ENCODE measurements at regions not wholly inside any gene's neighbourhood (a gene's known extent, or its start where the extent isn't known, plus 50 kb on each side); places are given as distances from the start of the nearest gene placed in this dataset.

DNA sequence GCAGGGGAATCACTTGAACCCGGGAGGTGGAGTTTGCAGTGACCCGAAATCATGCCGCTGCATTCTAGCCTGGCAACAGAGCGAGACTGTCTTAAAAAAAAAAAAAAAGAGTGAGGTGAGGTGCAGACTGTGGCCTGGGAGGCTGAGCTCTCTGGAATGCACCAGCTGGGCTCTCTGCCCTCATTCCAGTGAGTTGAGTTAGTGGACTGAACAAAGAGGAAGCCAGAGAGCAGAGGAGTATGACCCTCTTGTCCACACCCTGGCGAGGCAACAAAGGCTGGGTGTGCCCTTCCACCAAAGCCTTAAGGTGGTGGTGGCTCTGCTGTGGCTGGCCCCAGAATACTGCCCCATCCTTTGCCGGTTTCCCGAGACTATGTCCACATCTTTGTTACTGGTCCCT, 71.3 kb upstream of the ACKR3 start (continued):
- TF ChIP-seq HOXB13 (CRISPR knock-in tag; IDR thresholded peaks at IDR 0.05; ENCODE audit: low read depth), result no peak
- TF ChIP-seq, protein P1, sequence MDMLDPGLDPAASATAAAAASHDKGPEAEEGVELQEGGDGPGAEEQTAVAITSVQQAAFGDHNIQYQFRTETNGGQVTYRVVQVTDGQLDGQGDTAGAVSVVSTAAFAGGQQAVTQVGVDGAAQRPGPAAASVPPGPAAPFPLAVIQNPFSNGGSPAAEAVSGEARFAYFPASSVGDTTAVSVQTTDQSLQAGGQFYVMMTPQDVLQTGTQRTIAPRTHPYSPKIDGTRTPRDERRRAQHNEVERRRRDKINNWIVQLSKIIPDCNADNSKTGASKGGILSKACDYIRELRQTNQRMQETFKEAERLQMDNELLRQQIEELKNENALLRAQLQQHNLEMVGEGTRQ (IDR thresholded peaks at IDR 0.05), result no peak

DNA sequence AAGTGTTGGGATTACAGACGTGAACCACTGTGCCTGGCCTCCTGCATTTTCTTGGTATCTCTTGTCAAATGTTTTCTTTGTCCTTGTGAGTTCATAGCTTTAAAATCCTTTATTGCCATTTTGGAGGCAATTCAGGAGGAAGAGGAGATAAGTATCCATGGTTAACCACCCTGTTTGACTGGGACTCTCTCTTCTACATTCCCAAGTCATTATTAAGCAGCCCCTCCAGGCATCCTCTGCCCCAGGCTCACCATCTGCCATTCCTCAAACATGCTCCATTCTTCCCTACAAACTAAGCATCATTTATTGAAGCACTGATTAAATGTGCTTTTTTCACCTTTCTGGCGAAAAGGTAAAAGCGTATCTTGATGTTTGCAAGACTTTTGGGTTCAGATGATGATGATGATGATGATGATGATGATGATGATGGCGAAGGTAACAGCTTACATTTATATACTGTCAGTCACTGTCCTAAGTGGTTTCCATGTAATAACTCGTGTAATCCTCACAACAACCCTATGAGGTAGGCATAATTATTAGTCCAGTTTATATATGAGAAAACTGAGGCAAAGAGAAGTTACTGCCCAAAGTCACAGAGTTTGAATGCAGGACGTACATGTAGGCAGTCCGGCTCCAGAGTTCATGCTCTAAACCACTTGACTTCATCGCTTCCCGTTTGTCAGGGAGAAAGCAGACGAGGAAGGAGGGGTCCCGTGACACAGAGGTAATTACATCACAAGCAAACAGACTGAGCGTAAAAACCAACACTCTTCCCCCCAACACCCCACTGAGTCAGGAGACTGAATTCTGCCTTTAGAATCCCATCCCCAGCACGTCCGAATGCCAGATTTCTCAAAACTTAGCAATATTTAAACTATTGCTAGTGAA, 69.7 kb upstream of the ACKR3 start:
- no peak overlapping the region for H3K27ac ChIP-seq
- no peak for ATAC-seq
- H3K4me3 ChIP-seq, result no peak overlapping the region
- 38% methylated on average over 14 of the region's 14 CpGs for WGBS (ENCODE audit: missing lambda C conversion rate)
- ChIA-PET CTCF (interaction anchor here (1.1 to 1.5 kb wide), 2 partner anchors 14 to 156 kb away, joined by 3 read pairs; no protein-coding TSS in a partner anchor), POLR2A (no interaction called here)
- H3K4me1 ChIP-seq, result no peaks in the 10 kb centered on the region
- DNase-seq (ENCODE audit: low read depth in 1 of 2, low spot score in 1 of 2), result no peak
- TF ChIP-seq, protein P2, sequence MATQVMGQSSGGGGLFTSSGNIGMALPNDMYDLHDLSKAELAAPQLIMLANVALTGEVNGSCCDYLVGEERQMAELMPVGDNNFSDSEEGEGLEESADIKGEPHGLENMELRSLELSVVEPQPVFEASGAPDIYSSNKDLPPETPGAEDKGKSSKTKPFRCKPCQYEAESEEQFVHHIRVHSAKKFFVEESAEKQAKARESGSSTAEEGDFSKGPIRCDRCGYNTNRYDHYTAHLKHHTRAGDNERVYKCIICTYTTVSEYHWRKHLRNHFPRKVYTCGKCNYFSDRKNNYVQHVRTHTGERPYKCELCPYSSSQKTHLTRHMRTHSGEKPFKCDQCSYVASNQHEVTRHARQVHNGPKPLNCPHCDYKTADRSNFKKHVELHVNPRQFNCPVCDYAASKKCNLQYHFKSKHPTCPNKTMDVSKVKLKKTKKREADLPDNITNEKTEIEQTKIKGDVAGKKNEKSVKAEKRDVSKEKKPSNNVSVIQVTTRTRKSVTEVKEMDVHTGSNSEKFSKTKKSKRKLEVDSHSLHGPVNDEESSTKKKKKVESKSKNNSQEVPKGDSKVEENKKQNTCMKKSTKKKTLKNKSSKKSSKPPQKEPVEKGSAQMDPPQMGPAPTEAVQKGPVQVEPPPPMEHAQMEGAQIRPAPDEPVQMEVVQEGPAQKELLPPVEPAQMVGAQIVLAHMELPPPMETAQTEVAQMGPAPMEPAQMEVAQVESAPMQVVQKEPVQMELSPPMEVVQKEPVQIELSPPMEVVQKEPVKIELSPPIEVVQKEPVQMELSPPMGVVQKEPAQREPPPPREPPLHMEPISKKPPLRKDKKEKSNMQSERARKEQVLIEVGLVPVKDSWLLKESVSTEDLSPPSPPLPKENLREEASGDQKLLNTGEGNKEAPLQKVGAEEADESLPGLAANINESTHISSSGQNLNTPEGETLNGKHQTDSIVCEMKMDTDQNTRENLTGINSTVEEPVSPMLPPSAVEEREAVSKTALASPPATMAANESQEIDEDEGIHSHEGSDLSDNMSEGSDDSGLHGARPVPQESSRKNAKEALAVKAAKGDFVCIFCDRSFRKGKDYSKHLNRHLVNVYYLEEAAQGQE (IDR thresholded peaks at IDR 0.05), result no peak
- no peak for TF ChIP-seq HOXB5 (CRISPR knock-in tag; IDR thresholded peaks at IDR 0.05)
- TF ChIP-seq RNF2 (IDR thresholded peaks at IDR 0.05; ENCODE audit: borderline replicate concordance, low read depth), result no peak
- TF ChIP-seq EHMT2 (IDR thresholded peaks at IDR 0.05; ENCODE audit: low read depth), result no peak
- no peak for TF ChIP-seq ZNF302 (CRISPR knock-in tag; IDR thresholded peaks at IDR 0.05)
- no peak for TF ChIP-seq SREBF2 (IDR thresholded peaks at IDR 0.05)
- no peak for TF ChIP-seq BHLHE40 (IDR thresholded peaks at IDR 0.05; ENCODE audit: low read depth, low read length)
- TF ChIP-seq CBX8 (IDR thresholded peaks at IDR 0.05), result no peak
- TF ChIP-seq MAFK (IDR thresholded peaks at IDR 0.05; ENCODE audit: partially characterized antibody), result no peak
- TF ChIP-seq, protein P3, sequence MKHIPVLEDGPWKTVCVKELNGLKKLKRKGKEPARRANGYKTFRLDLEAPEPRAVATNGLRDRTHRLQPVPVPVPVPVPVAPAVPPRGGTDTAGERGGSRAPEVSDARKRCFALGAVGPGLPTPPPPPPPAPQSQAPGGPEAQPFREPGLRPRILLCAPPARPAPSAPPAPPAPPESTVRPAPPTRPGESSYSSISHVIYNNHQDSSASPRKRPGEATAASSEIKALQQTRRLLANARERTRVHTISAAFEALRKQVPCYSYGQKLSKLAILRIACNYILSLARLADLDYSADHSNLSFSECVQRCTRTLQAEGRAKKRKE (CRISPR knock-in tag; IDR thresholded peaks at IDR 0.05; ENCODE audit: low read depth), result no peak
- TF ChIP-seq KDM5A (IDR thresholded peaks at IDR 0.05), result no peak
- TF ChIP-seq, protein P4, sequence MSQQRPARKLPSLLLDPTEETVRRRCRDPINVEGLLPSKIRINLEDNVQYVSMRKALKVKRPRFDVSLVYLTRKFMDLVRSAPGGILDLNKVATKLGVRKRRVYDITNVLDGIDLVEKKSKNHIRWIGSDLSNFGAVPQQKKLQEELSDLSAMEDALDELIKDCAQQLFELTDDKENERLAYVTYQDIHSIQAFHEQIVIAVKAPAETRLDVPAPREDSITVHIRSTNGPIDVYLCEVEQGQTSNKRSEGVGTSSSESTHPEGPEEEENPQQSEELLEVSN (IDR thresholded peaks at IDR 0.05; ENCODE audit: borderline replicate concordance, low read depth), result no peak
- no peak for TF ChIP-seq JUN (IDR thresholded peaks at IDR 0.05)
- no peak for TF ChIP-seq HDAC2 (IDR thresholded peaks at IDR 0.05)
- no peak for TF ChIP-seq ESRRA (IDR thresholded peaks at IDR 0.05; ENCODE audit: borderline replicate concordance, low read length)
- TF ChIP-seq, protein P5, sequence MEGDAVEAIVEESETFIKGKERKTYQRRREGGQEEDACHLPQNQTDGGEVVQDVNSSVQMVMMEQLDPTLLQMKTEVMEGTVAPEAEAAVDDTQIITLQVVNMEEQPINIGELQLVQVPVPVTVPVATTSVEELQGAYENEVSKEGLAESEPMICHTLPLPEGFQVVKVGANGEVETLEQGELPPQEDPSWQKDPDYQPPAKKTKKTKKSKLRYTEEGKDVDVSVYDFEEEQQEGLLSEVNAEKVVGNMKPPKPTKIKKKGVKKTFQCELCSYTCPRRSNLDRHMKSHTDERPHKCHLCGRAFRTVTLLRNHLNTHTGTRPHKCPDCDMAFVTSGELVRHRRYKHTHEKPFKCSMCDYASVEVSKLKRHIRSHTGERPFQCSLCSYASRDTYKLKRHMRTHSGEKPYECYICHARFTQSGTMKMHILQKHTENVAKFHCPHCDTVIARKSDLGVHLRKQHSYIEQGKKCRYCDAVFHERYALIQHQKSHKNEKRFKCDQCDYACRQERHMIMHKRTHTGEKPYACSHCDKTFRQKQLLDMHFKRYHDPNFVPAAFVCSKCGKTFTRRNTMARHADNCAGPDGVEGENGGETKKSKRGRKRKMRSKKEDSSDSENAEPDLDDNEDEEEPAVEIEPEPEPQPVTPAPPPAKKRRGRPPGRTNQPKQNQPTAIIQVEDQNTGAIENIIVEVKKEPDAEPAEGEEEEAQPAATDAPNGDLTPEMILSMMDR (IDR thresholded peaks at IDR 0.05), result no peak
- TF ChIP-seq NFE2L2 (conservative IDR thresholded peaks at IDR 0.05; ENCODE audit: low read length), result no peak
- TF ChIP-seq HOXB13 (CRISPR knock-in tag; IDR thresholded peaks at IDR 0.05; ENCODE audit: low read depth), result no peak
- no peak for TF ChIP-seq RFX5 (IDR thresholded peaks at IDR 0.05)
- no peak for TF ChIP-seq CHD4 (IDR thresholded peaks at IDR 0.05; ENCODE audit: borderline replicate concordance)
- peaks cover 10% of the 10 kb centered on the region; the same call in 1 of the 3 replicates for H3K9me3 ChIP-seq
- no peak for FAIRE-seq
- H3K4me2 ChIP-seq, result no peak overlapping the region
